Trophoblast cell (in vitro differentiated cells and primary cell): ENCODE measurements at regions not wholly inside any gene's neighbourhood (a gene's known extent, or its start where the extent isn't known, plus 50 kb on each side); places are given as distances from the start of the nearest gene placed in this dataset.
A peak's percentile ranks its signal among the peaks of the same experiment; 100 is the strongest.

Experiments used
- DNase-seq, 2 donors: peaks; one replicate each; pipeline ENCODE4 v3.0.0-alpha.2; 2016
- H2AFZ ChIP-seq: 2 replicates; pipeline ENCODE4 v1.6.1; 2013; ENCODE audit warnings: low read length, moderate library complexity, mild to moderate bottlenecking; ENCODE audit not compliant: insufficient read depth, poor library complexity
- H2AK5ac ChIP-seq: 2 replicates; pipeline ENCODE4 v1.6.1; 2013; ENCODE audit warnings: mild to moderate bottlenecking, low read length
- H2BK120ac ChIP-seq: 2 replicates; pipeline ENCODE4 v1.6.1; 2013; ENCODE audit warnings: low read length, mild to moderate bottlenecking, moderate library complexity; ENCODE audit not compliant: insufficient read depth, poor library complexity
- H2BK12ac ChIP-seq: 2 replicates; pipeline ENCODE4 v1.6.1; 2013; ENCODE audit warnings: mild to moderate bottlenecking, low read length, moderate library complexity
- H2BK5ac ChIP-seq: 2 replicates; pipeline ENCODE4 v1.6.1; 2013; ENCODE audit warnings: low read length, low read depth, moderate library complexity, mild to moderate bottlenecking; ENCODE audit not compliant: poor library complexity
- H3K14ac ChIP-seq: 2 replicates; pipeline ENCODE4 v1.6.1; 2013; ENCODE audit warnings: mild to moderate bottlenecking, low read length
- H3K18ac ChIP-seq: 2 replicates; pipeline ENCODE4 v1.6.1; 2013; ENCODE audit warnings: mild to moderate bottlenecking, low read length
- H3K23ac ChIP-seq: 2 replicates; pipeline ENCODE4 v1.6.1; 2013; ENCODE audit warnings: low read length
- H3K27ac ChIP-seq: 2 replicates; pipeline ENCODE4 v1.5.1; 2013; ENCODE audit warnings: low read depth, mild to moderate bottlenecking, inconsistent platforms, low read length, moderate library complexity
- H3K27me3 ChIP-seq: 2 replicates; pipeline ENCODE4 v1.6.1; 2013; ENCODE audit warnings: inconsistent platforms, mild to moderate bottlenecking, low read length, moderate library complexity; ENCODE audit not compliant: insufficient read depth
- H3K36me3 ChIP-seq, 2 experiments: 1 replicate in 1 of 2; 2 replicates in 1 of 2; pipeline ENCODE4 v1.6.1; 2013; ENCODE audit warnings: low read length in 2 of 2, mild to moderate bottlenecking in 2 of 2, moderate library complexity in 1 of 2; ENCODE audit not compliant: insufficient read depth in 2 of 2, control insufficient read depth in 1 of 2
- H3K4ac ChIP-seq: 2 replicates; pipeline ENCODE4 v1.6.1; 2013; ENCODE audit warnings: low read depth, mild to moderate bottlenecking, low read length, moderate library complexity
- H3K4me1 ChIP-seq, 2 experiments: 1 replicate in 1 of 2; 2 replicates in 1 of 2; pipeline ENCODE4 v1.6.1; 2013; ENCODE audit warnings: low read length in 2 of 2, mild to moderate bottlenecking in 2 of 2, moderate library complexity in 1 of 2; ENCODE audit not compliant: insufficient read depth in 2 of 2, control insufficient read depth in 1 of 2
- H3K4me2 ChIP-seq: 2 replicates; pipeline ENCODE4 v1.6.1; 2013; ENCODE audit warnings: inconsistent platforms, mild to moderate bottlenecking, low read length, moderate library complexity
- H3K4me3 ChIP-seq: 2 replicates; pipeline ENCODE4 v1.5.1; 2013; ENCODE audit warnings: mild to moderate bottlenecking, low read depth, low read length, inconsistent platforms
- H3K79me1 ChIP-seq: one replicate; pipeline ENCODE4 v1.6.1; 2013; ENCODE audit warnings: low read length
- H3K79me2 ChIP-seq: 2 replicates; pipeline ENCODE4 v1.6.1; 2013; ENCODE audit warnings: low read length, mild to moderate bottlenecking; ENCODE audit not compliant: control insufficient read depth, insufficient read depth, poor library complexity
- H3K9ac ChIP-seq: 2 replicates; pipeline ENCODE4 v1.6.1; 2013; ENCODE audit warnings: mild to moderate bottlenecking, low read length
- H3K9me3 ChIP-seq: 2 replicates; pipeline ENCODE4 v1.6.1; 2013; ENCODE audit warnings: low read depth, mild to moderate bottlenecking, control low read depth, inconsistent platforms, low read length; ENCODE audit not compliant: insufficient read depth
- H4K12ac ChIP-seq: 2 replicates; pipeline ENCODE4 v1.6.1; 2013; ENCODE audit warnings: low read depth, mild to moderate bottlenecking, low read length, moderate library complexity
- H4K8ac ChIP-seq: 2 replicates; pipeline ENCODE4 v1.6.1; 2013; ENCODE audit warnings: low read depth, mild to moderate bottlenecking, low read length, moderate library complexity
- H4K91ac ChIP-seq: one replicate; pipeline ENCODE4 v1.6.1; 2013; ENCODE audit warnings: low read depth, mild to moderate bottlenecking, low read length, moderate library complexity
- WGBS: extraction: QIAGEN DNeasy Blood & Tissue Kit; methylation state at CpG from one replicate; pipeline ENCODE4 v1.1.7; 2013; ENCODE audit warnings: missing lambda C conversion rate; ENCODE audit not compliant: insufficient read length, insufficient coverage; ENCODE audit errors: extremely low coverage; 5-methylcytosine and 5-hydroxymethylcytosine counted together

DNA sequence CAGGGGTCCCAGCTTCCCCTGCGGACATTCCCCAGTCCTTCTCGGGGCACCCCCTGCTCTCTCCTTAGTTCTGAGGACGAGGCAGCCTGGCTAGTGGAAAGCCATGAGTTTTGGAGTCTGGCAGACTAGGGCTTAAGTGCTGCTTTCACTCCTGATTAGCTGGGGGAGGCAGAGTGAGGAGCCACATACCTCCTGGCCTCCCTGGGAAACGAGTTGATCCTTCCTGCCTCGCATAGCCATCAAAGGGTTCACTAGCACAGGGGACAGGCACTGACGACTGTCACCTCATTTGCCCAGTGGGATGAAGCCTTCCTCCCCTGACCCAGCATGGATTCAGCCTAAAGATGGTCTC is 402.5 kb downstream of the RPS24 start:
- WGBS = no CpG with 5 or more reads among the region's 6 CpGs
- H2BK120ac ChIP-seq = peak overlapping the region; percentile 27

DNA sequence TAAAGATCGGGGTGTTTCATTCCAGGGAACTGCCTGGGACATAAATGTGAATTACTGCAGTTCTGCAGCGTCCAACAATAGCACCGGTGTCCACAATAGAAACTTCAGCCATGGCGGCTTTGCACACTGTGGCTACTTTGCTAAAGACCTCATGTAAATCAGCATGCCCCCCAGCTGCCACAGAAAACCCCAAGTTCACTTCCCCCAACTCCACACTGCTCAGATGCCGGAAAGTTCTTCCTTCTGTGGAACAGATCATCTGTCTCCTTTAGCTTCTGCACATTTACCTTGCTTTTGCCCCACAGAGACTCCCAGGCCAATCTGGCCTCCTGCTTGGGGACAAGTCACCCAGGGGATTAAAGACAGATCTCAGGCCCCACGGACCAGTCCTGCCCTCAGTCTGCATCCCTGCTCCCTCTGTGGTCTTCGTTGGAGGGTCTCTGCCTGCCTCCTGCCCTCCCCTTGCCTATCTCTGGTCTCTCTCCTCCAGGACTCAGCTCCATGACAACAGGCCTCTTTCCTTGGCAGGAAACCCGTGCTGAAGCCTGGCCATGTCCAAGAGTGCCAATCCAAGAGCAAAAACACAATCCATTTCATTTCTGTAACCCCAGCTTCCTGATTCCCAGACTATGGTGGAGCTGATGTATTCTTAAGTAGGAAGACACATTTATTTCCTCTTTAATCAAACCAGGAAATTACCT is 403.2 kb downstream of the RPS24 start:
- Histone ChIP-seq H3K27ac (peak overlapping the region; percentile 3), H3K4ac (peak overlapping the region; percentile 47), H2BK12ac (peak overlapping the region; percentile 87), H3K27me3 (no peaks in the 10 kb centered on the region), H2AFZ (no peak overlapping the region), H3K4me3 (no peak overlapping the region), H3K9ac (no peak overlapping the region), H3K79me2 (peaks cover 4% of the 10 kb centered on the region), H4K91ac (peak overlapping the region; percentile 96), H2BK5ac (peak overlapping the region; percentile 55), H3K18ac (peak overlapping the region; percentile 19), H3K23ac (no peak overlapping the region), H2AK5ac (peak overlapping the region; percentile 12), H3K4me1 (peaks cover 51 to 55% of the 10 kb centered on the region in 2 experiments), H4K8ac (peak overlapping the region; percentile 10), H3K36me3 (no peaks in the 10 kb centered on the region), H3K79me1 (peaks cover 57% of the 10 kb centered on the region), H3K14ac (peak overlapping the region; percentile 75), H4K12ac (no peak overlapping the region), H3K4me2 (no peak overlapping the region), H2BK120ac (peak overlapping the region; percentile 27), H3K9me3 (no peaks in the 10 kb centered on the region)
- WGBS = no CpG with 5 or more reads among the region's 8 CpGs
- no peak for DNase-seq

More for the DNA sequence above, 402.5 kb downstream of the RPS24 start:
- Histone ChIP-seq H3K4me2 (no peak overlapping the region), H2AK5ac (peak overlapping the region; percentile 6), H2BK12ac (peak overlapping the region; percentile 24), H3K4ac (no peak overlapping the region), H3K4me1 (peaks cover 51 to 55% of the 10 kb centered on the region in 2 experiments), H3K27ac (peak overlapping the region; percentile 50), H3K14ac (peak overlapping the region; percentile 0), H3K9ac (no peak overlapping the region), H3K18ac (no peak overlapping the region), H3K79me1 (peaks cover 54% of the 10 kb centered on the region), H3K9me3 (no peaks in the 10 kb centered on the region), H2AFZ (no peak overlapping the region), H3K4me3 (no peak overlapping the region), H3K36me3 (no peaks in the 10 kb centered on the region), H3K23ac (no peak overlapping the region), H3K27me3 (no peaks in the 10 kb centered on the region), H4K8ac (peak overlapping the region; percentile 25), H3K79me2 (peaks cover 4% of the 10 kb centered on the region), H4K91ac (peak overlapping the region; percentile 96), H4K12ac (no peak overlapping the region), H2BK5ac (no peak overlapping the region)
- DNase-seq = no peak

DNA sequence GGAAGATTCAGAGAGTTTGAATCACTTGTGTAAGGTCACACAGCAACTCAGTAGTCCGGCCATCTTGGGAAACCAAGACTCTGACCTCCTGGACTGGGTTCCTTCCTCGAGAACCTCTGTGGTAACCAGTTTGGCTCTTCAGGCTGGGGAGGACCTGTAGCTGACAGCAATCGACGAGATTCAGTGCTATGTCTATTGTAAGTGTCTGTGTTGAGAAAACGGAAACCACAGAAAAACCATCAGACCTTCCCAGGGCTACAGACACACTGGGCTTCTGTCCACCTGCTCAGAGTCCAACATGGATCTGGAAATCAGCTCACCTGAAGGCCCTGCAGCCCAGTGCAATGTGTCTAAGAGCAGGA is 403.7 kb downstream of the RPS24 start:
- H2AFZ ChIP-seq = no peak overlapping the region
- H2AK5ac ChIP-seq = no peak overlapping the region
- no peak overlapping the region for H2BK5ac ChIP-seq
- peak overlapping the region; percentile 48 for H2BK120ac ChIP-seq
- H3K4me2 ChIP-seq = no peak overlapping the region
- H3K79me1 ChIP-seq = peaks cover 58% of the 10 kb centered on the region
- H3K14ac ChIP-seq = peak overlapping the region; percentile 17
- no CpG with 5 or more reads among the region's 5 CpGs for WGBS
- peak overlapping the region; percentile 12 for H2BK12ac ChIP-seq
- no peak overlapping the region for H4K12ac ChIP-seq
- no peak overlapping the region for H3K9ac ChIP-seq
- H4K91ac ChIP-seq = peak overlapping the region; percentile 96
- peaks cover 4% of the 10 kb centered on the region for H3K79me2 ChIP-seq
- no peaks in the 10 kb centered on the region for H3K9me3 ChIP-seq
- H3K18ac ChIP-seq = no peak overlapping the region
- H3K27ac ChIP-seq = peak overlapping the region; percentile 3
- no peak for DNase-seq
- H3K27me3 ChIP-seq = no peaks in the 10 kb centered on the region
- peaks cover 51 to 55% of the 10 kb centered on the region in 2 experiments for H3K4me1 ChIP-seq
- no peak overlapping the region for H3K4ac ChIP-seq
- H4K8ac ChIP-seq = no peak overlapping the region
- H3K36me3 ChIP-seq = no peaks in the 10 kb centered on the region
- H3K23ac ChIP-seq = no peak overlapping the region
- no peak overlapping the region for H3K4me3 ChIP-seq

DNA sequence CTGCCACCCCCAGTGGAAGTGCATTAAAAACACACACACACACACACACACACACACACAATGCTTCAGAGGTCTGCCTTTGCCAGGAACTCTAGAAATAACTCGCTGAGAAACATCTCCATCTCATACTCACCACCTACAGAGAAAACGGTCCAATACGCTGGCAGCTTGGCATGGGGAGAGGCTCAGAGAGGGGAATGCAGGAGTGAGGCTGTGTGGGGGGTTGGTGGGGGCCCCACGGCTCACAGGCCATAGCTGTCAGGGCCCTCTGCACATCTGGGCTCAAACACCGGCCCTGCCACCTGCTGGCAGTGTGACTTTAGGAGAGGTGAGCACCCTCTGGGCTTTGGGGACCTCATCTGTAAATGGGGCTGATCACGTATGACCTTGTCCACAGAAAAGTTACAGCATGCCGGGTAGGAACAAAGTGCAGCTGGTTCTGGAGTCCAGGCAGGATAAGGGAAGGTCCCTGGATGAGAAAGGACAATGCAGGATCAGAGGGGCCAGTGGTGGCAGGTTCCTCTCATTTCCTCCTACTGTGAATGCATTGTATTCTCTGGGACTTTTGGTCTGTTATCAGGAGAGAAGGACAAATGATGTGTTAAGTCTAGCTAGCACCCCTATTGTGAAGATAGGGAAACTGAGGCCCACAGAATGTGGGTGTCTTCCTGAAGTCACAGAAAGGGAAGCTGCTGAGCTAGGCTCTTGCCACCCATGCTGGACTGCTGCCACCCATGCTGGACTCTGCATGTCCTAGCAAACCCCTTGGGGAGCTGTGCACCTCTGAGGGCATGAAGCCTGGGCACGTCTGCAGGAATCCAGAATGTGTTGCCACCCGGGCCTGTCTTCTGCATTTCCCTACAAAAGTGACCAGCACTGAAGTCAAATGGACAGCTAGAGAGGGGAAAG is 404.6 kb downstream of the RPS24 start:
- no peak overlapping the region for H4K12ac ChIP-seq
- no peak for DNase-seq
- peak overlapping the region; percentile 97 for H2AK5ac ChIP-seq
- peaks cover 3% of the 10 kb centered on the region for H3K9me3 ChIP-seq
- no peaks in the 10 kb centered on the region for H3K27me3 ChIP-seq
- peaks cover 55% of the 10 kb centered on the region for H3K79me1 ChIP-seq
- H3K18ac ChIP-seq = peak overlapping the region; percentile 54
- H3K9ac ChIP-seq = no peak overlapping the region
- no peak overlapping the region for H2AFZ ChIP-seq
- peak overlapping the region; percentile 88 for H2BK12ac ChIP-seq
- peak overlapping the region; percentile 82 for H4K91ac ChIP-seq
- peak overlapping the region; percentile 87 for H2BK120ac ChIP-seq
- H3K36me3 ChIP-seq = no peaks in the 10 kb centered on the region
- H3K27ac ChIP-seq = no peak overlapping the region
- peak overlapping the region; percentile 17 for H3K4ac ChIP-seq
- peak overlapping the region; percentile 68 for H3K14ac ChIP-seq
- peak overlapping the region; percentile 42 for H4K8ac ChIP-seq
- no peak overlapping the region for H3K4me2 ChIP-seq
- peaks cover 4% of the 10 kb centered on the region for H3K79me2 ChIP-seq
- H2BK5ac ChIP-seq = peak overlapping the region; percentile 61
- no CpG with 5 or more reads among the region's 9 CpGs for WGBS
- peaks cover 44 to 48% of the 10 kb centered on the region in 2 experiments for H3K4me1 ChIP-seq
- H3K4me3 ChIP-seq = no peak overlapping the region
- H3K23ac ChIP-seq = no peak overlapping the region
